ENCODE measurements at regions not wholly inside any gene's neighbourhood (a gene's known extent, or its start where the extent isn't known, plus 50 kb on each side); places are given as distances from the start of the nearest gene placed in this dataset.

DNA sequence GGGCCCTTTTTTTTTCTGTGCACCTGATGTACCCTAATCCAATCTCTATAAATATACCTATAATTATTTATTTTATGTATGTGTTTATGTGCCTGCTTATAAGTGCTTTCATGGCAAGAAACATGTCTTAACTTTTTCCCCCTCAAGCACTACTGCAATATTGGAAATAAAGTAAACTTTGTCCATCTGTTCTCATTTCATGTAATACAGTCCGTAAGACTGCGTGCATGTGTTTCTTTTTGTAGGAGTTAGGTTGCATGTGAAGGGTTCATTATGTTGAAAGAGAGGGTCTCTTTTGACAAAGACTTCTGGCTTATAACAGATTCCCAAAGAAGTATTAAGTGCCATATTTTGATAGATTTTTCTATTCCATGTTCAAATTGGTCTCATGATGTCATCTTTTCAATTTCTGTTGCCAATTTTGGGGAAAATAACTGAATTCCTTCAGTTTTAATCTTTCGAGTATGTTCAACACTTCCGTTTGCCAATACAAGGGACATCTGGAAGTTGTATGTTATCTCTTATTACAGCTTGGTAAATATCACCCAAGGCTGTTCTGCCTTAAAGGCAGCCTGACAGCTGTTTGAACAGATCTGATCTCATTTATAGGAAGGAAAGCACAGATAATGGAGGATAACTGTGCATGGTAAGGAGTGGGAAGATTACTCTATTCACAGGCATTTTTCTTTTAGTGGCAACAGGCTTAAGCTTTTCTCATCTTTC, 273.1 kb upstream of the SGO1 start:
- TF ChIP-seq, protein P1, sequence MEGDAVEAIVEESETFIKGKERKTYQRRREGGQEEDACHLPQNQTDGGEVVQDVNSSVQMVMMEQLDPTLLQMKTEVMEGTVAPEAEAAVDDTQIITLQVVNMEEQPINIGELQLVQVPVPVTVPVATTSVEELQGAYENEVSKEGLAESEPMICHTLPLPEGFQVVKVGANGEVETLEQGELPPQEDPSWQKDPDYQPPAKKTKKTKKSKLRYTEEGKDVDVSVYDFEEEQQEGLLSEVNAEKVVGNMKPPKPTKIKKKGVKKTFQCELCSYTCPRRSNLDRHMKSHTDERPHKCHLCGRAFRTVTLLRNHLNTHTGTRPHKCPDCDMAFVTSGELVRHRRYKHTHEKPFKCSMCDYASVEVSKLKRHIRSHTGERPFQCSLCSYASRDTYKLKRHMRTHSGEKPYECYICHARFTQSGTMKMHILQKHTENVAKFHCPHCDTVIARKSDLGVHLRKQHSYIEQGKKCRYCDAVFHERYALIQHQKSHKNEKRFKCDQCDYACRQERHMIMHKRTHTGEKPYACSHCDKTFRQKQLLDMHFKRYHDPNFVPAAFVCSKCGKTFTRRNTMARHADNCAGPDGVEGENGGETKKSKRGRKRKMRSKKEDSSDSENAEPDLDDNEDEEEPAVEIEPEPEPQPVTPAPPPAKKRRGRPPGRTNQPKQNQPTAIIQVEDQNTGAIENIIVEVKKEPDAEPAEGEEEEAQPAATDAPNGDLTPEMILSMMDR (IDR thresholded peaks at IDR 0.05): no peak
- no peak for TF ChIP-seq POLR2A (IDR thresholded peaks at IDR 0.05)

Data from Peyer's patch (tissue), 4 donors.